SK-N-MC (cell line): ENCODE measurements at regions not wholly inside any gene's neighbourhood (a gene's known extent, or its start where the extent isn't known, plus 50 kb on each side); places are given as distances from the start of the nearest gene placed in this dataset.

Source experiments
- EZH2 ChIP-seq: fragments of 200-600 bp; sonication (generic); IDR thresholded peaks from one replicate; pipeline ENCODE4 v1.6.1; 2017; ENCODE audit warnings: antibody characterized with exemption
- FOXP2 ChIP-seq: optimal IDR thresholded peaks from 2 replicates; pipeline ENCODE3; 2011; ENCODE audit warnings: mild to moderate bottlenecking, moderate library complexity; ENCODE audit not compliant: insufficient read depth; ENCODE audit errors: extremely low read length, control extremely low read depth
- POLR2AphosphoS5 ChIP-seq: IDR thresholded peaks from 2 replicates; pipeline ENCODE4 v1.6.1; 2012; ENCODE audit warnings: mild to moderate bottlenecking, low read depth, low read length, borderline replicate concordance

- no peak for TF ChIP-seq POLR2AphosphoS5
- no peak for TF ChIP-seq EZH2
- TF ChIP-seq FOXP2, result no peak
Observed at GRCh38 chr1:58038574-58038973, 508.0 kb downstream of the OMA1 start.
